Breast epithelium (tissue), 4 donors: ENCODE measurements at regions not wholly inside any gene's neighbourhood (a gene's known extent, or its start where the extent isn't known, plus 50 kb on each side); places are given as distances from the start of the nearest gene placed in this dataset.

Source experiments
- DNase-seq, 2 donors: peaks; one replicate each; pipeline ENCODE4 v3.0.0-alpha.2; 2019; ENCODE audit warnings: low spot score in 2 of 2
- H3K27ac ChIP-seq, 2 donors: fragments of 200-600 bp; sonication (generic) in 1 of 2; one replicate each; pipeline ENCODE4 v1.5.1; 2016 to 2019; ENCODE audit warnings: mild to moderate bottlenecking in 1 of 2
- H3K27me3 ChIP-seq, 2 donors: fragments of 200-600 bp; sonication (generic) in 1 of 2; one replicate each; pipeline versions ENCODE4 v1.5.1 to v1.6.0; 2017 to 2019; ENCODE audit warnings: control low read depth in 1 of 2, mild to moderate bottlenecking in 1 of 2
- H3K36me3 ChIP-seq: fragments of 200-600 bp; one replicate; pipeline ENCODE4 v1.5.1; 2019
- H3K4me1 ChIP-seq, 2 donors: fragments of 200-600 bp; sonication (generic); one replicate each; pipeline ENCODE4 v1.5.1; 2016 to 2019; ENCODE audit warnings: control low read depth in 1 of 2
- H3K4me3 ChIP-seq, 3 donors: fragments of 200-600 bp; sonication (generic); 1 replicate in 2 of 3; 2 replicates in 1 of 3; pipeline ENCODE4 v1.5.1; 2016 to 2019; ENCODE audit warnings: mild to moderate bottlenecking in 3 of 3, moderate library complexity in 2 of 3
- H3K9me3 ChIP-seq, 2 donors: fragments of 200-600 bp; sonication (generic) in 1 of 2; one replicate each; pipeline ENCODE4 v1.5.1; 2016 to 2019; ENCODE audit warnings: control low read depth in 1 of 2
- POLR2A ChIP-seq: fragments of 450-650 bp; IDR thresholded peaks from one replicate; pipeline ENCODE4 v1.6.1; 2016; ENCODE audit warnings: antibody characterized with exemption, mild to moderate bottlenecking, moderate library complexity
- POLR2AphosphoS5 ChIP-seq, 3 donors: sonication (generic); formaldehyde crosslinking; IDR thresholded peaks; one replicate each; pipeline ENCODE4 v1.6.1; 2017; ENCODE audit warnings: antibody characterized with exemption in 3 of 3
- intact Hi-C: fragments of 100-400 bp; cut with DNase I; formaldehyde crosslinking; loops from one replicate; pipeline ENCODE4 v1.15.1; 2023; ENCODE audit warnings: low total_unique reads
- TF ChIP-seq, protein P1 (sequence below), 3 donors: fragments of 450-650 bp; IDR thresholded peaks; one replicate each; pipeline ENCODE4 v1.5.1; 2016 to 2017; ENCODE audit warnings: antibody characterized with exemption in 3 of 3, mild to moderate bottlenecking in 3 of 3, moderate library complexity in 3 of 3

DNA sequence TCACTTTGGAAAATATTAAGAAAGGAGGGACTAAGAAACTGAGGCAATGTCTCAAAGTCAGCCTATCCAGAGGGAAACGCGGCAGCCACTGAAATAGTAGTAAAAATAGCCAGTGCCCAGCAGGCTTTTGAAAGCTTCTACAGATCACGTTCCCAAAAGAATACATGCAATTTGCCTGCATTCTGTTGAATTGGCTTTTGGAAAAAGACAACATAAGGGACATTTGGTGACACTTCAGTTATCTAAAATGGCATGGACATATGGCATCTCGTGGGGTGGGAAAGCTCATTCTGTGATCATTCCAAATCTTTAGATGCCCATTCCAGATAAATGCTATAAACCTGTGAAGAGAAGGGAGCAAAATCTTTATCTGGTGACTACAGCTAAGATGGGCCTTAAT, 82.8 kb upstream of the PDE1C start:
- no peaks in the 10 kb centered on the region for H3K9me3 ChIP-seq
- DNase-seq: no peak
- no peaks in the 10 kb centered on the region for H3K27me3 ChIP-seq
- TF ChIP-seq POLR2A: no peak
- TF ChIP-seq, protein P1, sequence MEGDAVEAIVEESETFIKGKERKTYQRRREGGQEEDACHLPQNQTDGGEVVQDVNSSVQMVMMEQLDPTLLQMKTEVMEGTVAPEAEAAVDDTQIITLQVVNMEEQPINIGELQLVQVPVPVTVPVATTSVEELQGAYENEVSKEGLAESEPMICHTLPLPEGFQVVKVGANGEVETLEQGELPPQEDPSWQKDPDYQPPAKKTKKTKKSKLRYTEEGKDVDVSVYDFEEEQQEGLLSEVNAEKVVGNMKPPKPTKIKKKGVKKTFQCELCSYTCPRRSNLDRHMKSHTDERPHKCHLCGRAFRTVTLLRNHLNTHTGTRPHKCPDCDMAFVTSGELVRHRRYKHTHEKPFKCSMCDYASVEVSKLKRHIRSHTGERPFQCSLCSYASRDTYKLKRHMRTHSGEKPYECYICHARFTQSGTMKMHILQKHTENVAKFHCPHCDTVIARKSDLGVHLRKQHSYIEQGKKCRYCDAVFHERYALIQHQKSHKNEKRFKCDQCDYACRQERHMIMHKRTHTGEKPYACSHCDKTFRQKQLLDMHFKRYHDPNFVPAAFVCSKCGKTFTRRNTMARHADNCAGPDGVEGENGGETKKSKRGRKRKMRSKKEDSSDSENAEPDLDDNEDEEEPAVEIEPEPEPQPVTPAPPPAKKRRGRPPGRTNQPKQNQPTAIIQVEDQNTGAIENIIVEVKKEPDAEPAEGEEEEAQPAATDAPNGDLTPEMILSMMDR (IDR thresholded peaks at IDR 0.05): no peak
- no peak for TF ChIP-seq POLR2AphosphoS5 (IDR thresholded peaks at IDR 0.05)
- H3K27ac ChIP-seq: no peak overlapping the region
- no peaks in the 10 kb centered on the region for H3K4me1 ChIP-seq
- H3K36me3 ChIP-seq: no peaks in the 10 kb centered on the region
- intact Hi-C loops: no loop called here
- H3K4me3 ChIP-seq: no peak overlapping the region

DNA sequence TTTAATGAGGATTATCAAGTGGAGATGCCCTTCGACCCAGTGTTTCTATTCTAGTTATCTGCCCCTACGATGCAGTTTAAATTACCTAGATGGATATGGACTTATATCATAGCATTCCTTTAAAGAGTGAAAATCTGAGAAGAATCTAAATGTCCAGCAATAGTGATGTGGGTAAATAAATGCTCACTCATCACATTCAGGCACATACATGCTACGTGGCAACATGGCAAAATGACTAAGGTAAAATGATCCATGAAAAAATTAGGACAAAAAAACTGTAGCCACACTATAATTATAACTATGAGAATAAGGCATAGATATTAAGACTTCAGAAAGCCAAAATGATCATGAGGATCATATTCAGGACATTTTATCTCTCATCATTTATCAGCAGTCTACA, 82.4 kb upstream of the PDE1C start:
- H3K4me3 ChIP-seq: no peak overlapping the region
- TF ChIP-seq, protein P1 (IDR thresholded peaks at IDR 0.05): no peak
- DNase-seq: no peak
- H3K36me3 ChIP-seq: no peaks in the 10 kb centered on the region
- H3K27me3 ChIP-seq: no peaks in the 10 kb centered on the region
- H3K27ac ChIP-seq: no peak overlapping the region
- H3K4me1 ChIP-seq: no peaks in the 10 kb centered on the region
- H3K9me3 ChIP-seq: no peaks in the 10 kb centered on the region
- intact Hi-C loops: no loop called here

DNA sequence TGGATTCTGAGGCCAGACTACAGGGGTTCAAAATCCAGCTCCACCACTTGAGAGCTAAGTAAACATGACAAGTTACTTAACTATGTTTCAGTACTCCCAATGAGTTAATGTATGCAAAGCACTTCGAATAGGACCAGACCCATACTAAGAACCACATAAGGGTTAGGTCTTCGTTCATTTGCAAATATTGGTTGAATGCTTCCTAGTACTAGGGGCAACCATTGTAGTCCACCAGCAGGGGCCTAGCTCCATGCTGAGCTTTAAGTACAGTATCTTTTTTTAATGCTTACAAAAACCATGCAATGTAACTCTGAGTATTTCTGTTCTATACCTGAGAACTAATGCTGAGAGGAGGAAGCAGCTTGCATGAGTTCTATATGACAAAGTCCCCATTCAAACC, 80.4 kb upstream of the PDE1C start:
- Histone ChIP-seq H3K4me1 (no peaks in the 10 kb centered on the region), H3K27me3 (no peaks in the 10 kb centered on the region), H3K9me3 (no peaks in the 10 kb centered on the region), H3K36me3 (no peaks in the 10 kb centered on the region), H3K4me3 (no peak overlapping the region), H3K27ac (no peak overlapping the region)
- no peak for DNase-seq
- intact Hi-C loops: no loop called here
- TF ChIP-seq POLR2AphosphoS5 (IDR thresholded peaks at IDR 0.05): no peak
- TF ChIP-seq, protein P1 (IDR thresholded peaks at IDR 0.05): no peak
- no peak for TF ChIP-seq POLR2A

DNA sequence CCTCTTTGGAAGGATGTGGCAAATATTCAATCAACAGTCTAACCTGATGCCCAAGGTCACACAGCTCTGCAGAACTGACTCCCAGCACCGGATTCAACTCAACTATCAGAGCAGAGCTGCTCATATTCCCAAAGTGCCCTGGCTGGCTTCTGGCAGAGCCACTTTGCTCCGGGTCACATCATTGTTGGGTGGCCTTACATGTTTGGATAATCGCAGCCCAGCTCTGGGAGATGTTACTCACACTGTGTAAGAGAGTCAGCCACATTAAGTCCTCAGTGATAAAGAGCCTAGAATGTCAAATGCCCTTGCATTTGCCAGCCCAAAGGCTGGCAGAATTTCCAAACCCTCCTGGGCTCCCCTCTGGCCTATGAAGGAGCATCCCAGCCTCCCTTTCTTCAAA, 79.8 kb upstream of the PDE1C start:
- no peaks in the 10 kb centered on the region for H3K36me3 ChIP-seq
- intact Hi-C loops: no loop called here

DNA sequence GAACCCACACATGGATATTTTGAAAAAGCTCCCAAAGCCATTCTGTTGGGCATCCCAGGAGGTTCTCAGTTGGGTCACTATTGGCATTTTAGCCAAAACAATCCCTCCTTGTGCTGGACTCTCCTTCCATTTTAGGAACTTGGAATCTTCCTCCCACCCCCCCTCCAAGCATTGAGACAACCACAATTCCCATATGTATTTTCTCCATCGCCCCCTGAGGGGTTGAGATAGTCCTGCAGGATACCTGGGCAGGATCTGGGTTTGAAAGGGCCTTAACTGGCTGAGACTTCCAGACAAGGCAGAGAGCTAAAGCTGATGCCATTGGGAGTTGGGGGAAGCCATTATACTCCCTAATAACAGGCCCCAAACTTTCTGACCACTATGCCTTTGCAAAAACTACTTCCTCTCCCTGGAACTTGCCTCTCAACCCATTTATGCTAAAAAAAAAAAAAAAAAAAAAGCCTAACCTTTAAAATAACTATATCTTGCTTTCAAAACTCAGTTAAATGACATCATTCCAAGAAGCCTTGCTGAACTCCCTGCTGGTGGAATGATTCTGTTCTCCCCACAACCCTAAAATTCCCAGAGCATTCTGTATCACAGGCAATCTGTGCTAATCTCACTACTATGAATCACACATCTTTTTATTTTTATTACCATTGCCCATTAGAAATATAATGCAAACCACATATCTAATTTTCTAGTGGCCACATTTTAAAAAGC, 77.5 kb upstream of the PDE1C start:
- H3K27ac ChIP-seq: no peak overlapping the region

More for the DNA sequence above, 79.8 kb upstream of the PDE1C start:
- no peak for TF ChIP-seq POLR2AphosphoS5 (IDR thresholded peaks at IDR 0.05)
- H3K27me3 ChIP-seq: no peaks in the 10 kb centered on the region
- H3K27ac ChIP-seq: no peak overlapping the region
- H3K4me3 ChIP-seq: no peak overlapping the region
- no peak for DNase-seq
- H3K4me1 ChIP-seq: no peaks in the 10 kb centered on the region
- H3K9me3 ChIP-seq: no peaks in the 10 kb centered on the region

More for the DNA sequence above, 77.5 kb upstream of the PDE1C start:
- Histone ChIP-seq H3K27me3 (no peaks in the 10 kb centered on the region), H3K4me3 (no peak overlapping the region), H3K9me3 (no peaks in the 10 kb centered on the region), H3K36me3 (no peaks in the 10 kb centered on the region), H3K4me1 (no peaks in the 10 kb centered on the region)
- intact Hi-C loops: no loop called here
- DNase-seq: no peak
- TF ChIP-seq POLR2AphosphoS5 (IDR thresholded peaks at IDR 0.05) (no peak), POLR2A (no peak)
- TF ChIP-seq, protein P1 (IDR thresholded peaks at IDR 0.05): no peak
